Activated CD8-positive, alpha-beta T cell treated with anti-CD3 and anti-CD28 coated beads for 36 hours (primary cell): ENCODE measurements at regions not wholly inside any gene's neighbourhood (a gene's known extent, or its start where the extent isn't known, plus 50 kb on each side); places are given as distances from the start of the nearest gene placed in this dataset.

Source experiments
- ATAC-seq: fragments of 200-7000 bp; cut with Tn5 transposase; one replicate; pipeline ENCODE4 v1.10.0; 2021; ENCODE audit warnings: mild to moderate bottlenecking, moderate library complexity
- CTCF ChIA-PET: fragments of 350-600 bp; sonication (Branson Sonifier 250); formaldehyde crosslinking; loops from one replicate; lab custom pipeline; 2021; ENCODE audit warnings: antibody characterized with exemption; lab: Charles Lee
- POLR2A ChIA-PET: fragments of 350-600 bp; sonication (Branson Sonifier 250); formaldehyde crosslinking; loops from one replicate; lab custom pipeline; 2021; ENCODE audit warnings: antibody characterized with exemption; lab: Charles Lee
- DNase-seq: peaks from one replicate; pipeline ENCODE4 v3.0.0-alpha.2; 2020
- H3K27ac Mint-ChIP-seq: one replicate; pipeline ENCODE4 v1.8.0; 2021; ENCODE audit warnings: mild to moderate bottlenecking, mixed read lengths
- H3K27me3 Mint-ChIP-seq: one replicate; pipeline ENCODE4 v1.8.0; 2021; ENCODE audit warnings: mixed read lengths
- H3K36me3 Mint-ChIP-seq: one replicate; pipeline ENCODE4 v1.8.0; 2021; ENCODE audit warnings: low read depth, mixed read lengths
- H3K4me1 Mint-ChIP-seq: one replicate; pipeline ENCODE4 v1.8.0; 2021; ENCODE audit warnings: low read depth, mixed read lengths
- H3K4me3 Mint-ChIP-seq: one replicate; pipeline ENCODE4 v1.8.0; 2021; ENCODE audit warnings: mild to moderate bottlenecking, moderate library complexity, mixed read lengths
- H3K9me3 Mint-ChIP-seq: one replicate; pipeline ENCODE4 v1.8.0; 2021; ENCODE audit warnings: mixed read lengths
- intact Hi-C: fragments of 100-400 bp; cut with micrococcal nuclease; formaldehyde crosslinking; loops from one replicate; pipeline ENCODE4 v1.10.0; 2022
- TF ChIP-seq, protein P1 (sequence below): fragments of 200-600 bp; IDR thresholded peaks from one replicate; pipeline ENCODE4 v1.8.0; 2022; ENCODE audit warnings: antibody characterized with exemption, mild to moderate bottlenecking

DNA sequence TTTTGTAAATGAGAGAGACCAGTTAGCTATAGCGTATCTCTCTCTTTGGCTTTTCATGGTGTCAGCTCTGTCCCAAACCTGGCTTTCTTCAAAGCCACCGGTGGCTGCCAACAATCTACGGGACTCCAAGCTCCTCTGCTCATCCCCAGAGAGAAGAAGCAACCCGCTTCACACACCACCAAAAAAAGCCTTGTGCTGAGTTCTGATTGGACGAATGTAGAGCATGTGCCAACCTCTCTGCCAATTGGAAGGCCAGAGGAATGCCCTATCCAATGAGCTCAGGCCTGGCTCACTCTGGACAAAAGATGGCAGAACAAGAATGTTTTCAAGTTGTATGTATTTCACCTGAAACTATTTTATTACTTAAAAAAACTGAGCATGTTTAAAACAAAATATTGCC lies 202.4 kb downstream of the C16orf95 start:
- DNase-seq (no peak), ATAC-seq (no peak)
- CTCF ChIA-PET: no interaction called here
- Mint-ChIP-seq H3K36me3 (no peaks in the 10 kb centered on the region), H3K4me3 (no peak overlapping the region), H3K27me3 (peaks cover 14% of the 10 kb centered on the region), H3K27ac (no peak overlapping the region), H3K9me3 (no peaks in the 10 kb centered on the region), H3K4me1 (no peaks in the 10 kb centered on the region)
- intact Hi-C loops: no loop called here
- POLR2A ChIA-PET: no interaction called here
- TF ChIP-seq, protein P1, sequence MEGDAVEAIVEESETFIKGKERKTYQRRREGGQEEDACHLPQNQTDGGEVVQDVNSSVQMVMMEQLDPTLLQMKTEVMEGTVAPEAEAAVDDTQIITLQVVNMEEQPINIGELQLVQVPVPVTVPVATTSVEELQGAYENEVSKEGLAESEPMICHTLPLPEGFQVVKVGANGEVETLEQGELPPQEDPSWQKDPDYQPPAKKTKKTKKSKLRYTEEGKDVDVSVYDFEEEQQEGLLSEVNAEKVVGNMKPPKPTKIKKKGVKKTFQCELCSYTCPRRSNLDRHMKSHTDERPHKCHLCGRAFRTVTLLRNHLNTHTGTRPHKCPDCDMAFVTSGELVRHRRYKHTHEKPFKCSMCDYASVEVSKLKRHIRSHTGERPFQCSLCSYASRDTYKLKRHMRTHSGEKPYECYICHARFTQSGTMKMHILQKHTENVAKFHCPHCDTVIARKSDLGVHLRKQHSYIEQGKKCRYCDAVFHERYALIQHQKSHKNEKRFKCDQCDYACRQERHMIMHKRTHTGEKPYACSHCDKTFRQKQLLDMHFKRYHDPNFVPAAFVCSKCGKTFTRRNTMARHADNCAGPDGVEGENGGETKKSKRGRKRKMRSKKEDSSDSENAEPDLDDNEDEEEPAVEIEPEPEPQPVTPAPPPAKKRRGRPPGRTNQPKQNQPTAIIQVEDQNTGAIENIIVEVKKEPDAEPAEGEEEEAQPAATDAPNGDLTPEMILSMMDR: no peak

DNA sequence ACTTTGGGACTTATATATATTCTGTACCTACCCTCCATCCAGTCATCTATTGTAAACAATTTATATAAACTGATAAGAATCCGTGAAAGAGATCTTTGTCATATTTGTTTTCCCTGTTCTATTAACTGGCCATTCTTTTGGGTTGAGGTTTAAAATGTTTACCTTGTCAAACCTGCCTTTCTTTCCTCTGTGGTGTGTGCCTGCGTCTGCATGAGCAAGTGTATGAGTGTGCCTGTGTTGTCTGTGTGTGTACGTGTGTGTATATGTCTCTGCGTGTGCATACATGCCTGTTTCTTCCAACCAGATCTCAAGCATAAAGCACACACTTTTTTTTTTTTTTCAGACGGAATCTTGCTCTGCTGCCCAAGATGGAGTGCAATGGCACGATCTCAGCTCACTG lies 201.5 kb downstream of the C16orf95 start:
- CTCF ChIA-PET: no interaction called here
- no peaks in the 10 kb centered on the region for H3K36me3 Mint-ChIP-seq
- ATAC-seq (no peak), DNase-seq (no peak)
- no peak overlapping the region for H3K4me3 Mint-ChIP-seq
- no peak overlapping the region for H3K27ac Mint-ChIP-seq
- no peaks in the 10 kb centered on the region for H3K9me3 Mint-ChIP-seq
- no peaks in the 10 kb centered on the region for H3K4me1 Mint-ChIP-seq
- H3K27me3 Mint-ChIP-seq: peaks cover 14% of the 10 kb centered on the region
- TF ChIP-seq, protein P1: no peak
- intact Hi-C loops: no loop called here
- POLR2A ChIA-PET: interaction anchor here (0.7 kb wide), 1 partner anchor 234 kb away, joined by 3 read pairs; no protein-coding TSS in a partner anchor

DNA sequence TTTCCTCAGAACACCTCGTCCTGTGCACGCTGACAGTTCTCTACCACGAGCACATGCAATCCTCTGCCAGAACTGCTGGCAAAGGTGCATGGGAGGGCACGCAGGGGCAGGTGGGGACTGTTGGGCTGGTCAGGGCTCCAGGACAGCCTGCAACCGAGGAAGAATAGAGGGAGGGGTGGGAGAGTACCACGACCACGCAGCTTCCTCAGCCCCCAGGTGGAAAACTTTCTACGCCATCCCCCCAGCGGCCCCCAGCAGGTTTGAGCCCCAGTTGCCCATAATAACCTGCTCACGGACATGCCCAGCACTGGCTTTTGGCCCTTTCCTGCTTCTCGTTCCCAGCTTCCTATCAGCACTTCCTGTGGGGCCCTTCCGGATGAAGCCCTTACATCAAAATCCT lies 199.3 kb downstream of the C16orf95 start:
- Mint-ChIP-seq H3K27me3 (peaks cover 14% of the 10 kb centered on the region), H3K36me3 (no peaks in the 10 kb centered on the region), H3K4me3 (no peak overlapping the region), H3K27ac (no peak overlapping the region), H3K9me3 (no peaks in the 10 kb centered on the region), H3K4me1 (no peaks in the 10 kb centered on the region)
- CTCF ChIA-PET: no interaction called here
- POLR2A ChIA-PET: no interaction called here
- TF ChIP-seq, protein P1: no peak
- intact Hi-C loops: no loop called here
- no peak for ATAC-seq
- no peak for DNase-seq

DNA sequence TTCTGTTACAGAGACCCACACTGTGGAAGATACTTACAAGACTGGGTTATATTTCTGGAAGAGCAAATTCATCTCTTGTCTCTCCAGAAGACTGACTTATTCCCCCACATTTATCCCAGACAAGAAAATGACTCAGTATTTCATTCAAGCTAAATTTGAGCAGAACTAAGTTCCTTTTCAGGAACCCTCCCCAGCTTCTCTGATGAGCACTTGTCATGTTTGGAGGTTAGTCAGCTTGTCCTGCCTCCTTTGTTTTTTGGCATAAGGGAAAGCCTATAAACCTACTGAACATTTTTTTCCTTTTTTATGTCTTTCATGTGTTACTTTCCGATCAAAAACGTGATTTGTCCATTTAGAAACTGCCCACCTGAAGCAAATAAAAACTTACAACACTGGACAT lies 198.0 kb downstream of the C16orf95 start:
- TF ChIP-seq, protein P1: no peak
- Mint-ChIP-seq H3K4me3 (no peak overlapping the region), H3K4me1 (no peaks in the 10 kb centered on the region), H3K36me3 (no peaks in the 10 kb centered on the region), H3K9me3 (no peaks in the 10 kb centered on the region), H3K27ac (no peak overlapping the region), H3K27me3 (peaks cover 14% of the 10 kb centered on the region)
- DNase-seq: no peak
- no peak for ATAC-seq
- intact Hi-C loops: no loop called here
- ChIA-PET POLR2A (no interaction called here), CTCF (no interaction called here)

DNA sequence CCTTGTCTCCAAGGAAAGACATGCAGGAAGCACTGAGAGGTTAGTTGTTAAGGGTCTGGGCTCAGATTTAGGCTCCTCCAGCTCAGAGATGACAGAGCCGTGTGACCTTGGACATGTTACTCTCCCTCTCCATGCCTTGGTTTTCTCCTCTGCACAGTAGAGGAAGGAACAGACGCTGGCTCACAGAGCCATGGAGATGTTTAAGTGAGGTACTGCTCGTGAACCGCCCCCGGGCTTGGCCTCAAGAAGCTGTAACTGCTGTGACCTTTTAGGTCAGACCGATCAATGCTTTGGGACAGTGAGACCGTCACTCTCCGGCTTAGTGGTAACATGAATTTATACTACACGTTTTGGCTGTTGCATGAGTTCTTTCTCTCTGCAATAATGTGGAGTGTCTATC lies 197.4 kb downstream of the C16orf95 start:
- Mint-ChIP-seq H3K36me3 (no peaks in the 10 kb centered on the region), H3K9me3 (no peaks in the 10 kb centered on the region), H3K27ac (no peak overlapping the region), H3K27me3 (peaks cover 14% of the 10 kb centered on the region), H3K4me3 (no peak overlapping the region), H3K4me1 (no peaks in the 10 kb centered on the region)
- intact Hi-C loops: no loop called here
- DNase-seq (no peak), ATAC-seq (no peak)
- TF ChIP-seq, protein P1: no peak
- POLR2A ChIA-PET: no interaction called here
- CTCF ChIA-PET: no interaction called here
